ENCODE measurements at regions not wholly inside any gene's neighbourhood (a gene's known extent, or its start where the extent isn't known, plus 50 kb on each side); places are given as distances from the start of the nearest gene placed in this dataset.

GRCh38 chr3:164879201-164879600 is 199.1 kb downstream of the SI start:
- POLR2A ChIA-PET, result no interaction called here
- no peak overlapping the region for H2AFZ ChIP-seq (ENCODE audit: low read depth)

DNA sequence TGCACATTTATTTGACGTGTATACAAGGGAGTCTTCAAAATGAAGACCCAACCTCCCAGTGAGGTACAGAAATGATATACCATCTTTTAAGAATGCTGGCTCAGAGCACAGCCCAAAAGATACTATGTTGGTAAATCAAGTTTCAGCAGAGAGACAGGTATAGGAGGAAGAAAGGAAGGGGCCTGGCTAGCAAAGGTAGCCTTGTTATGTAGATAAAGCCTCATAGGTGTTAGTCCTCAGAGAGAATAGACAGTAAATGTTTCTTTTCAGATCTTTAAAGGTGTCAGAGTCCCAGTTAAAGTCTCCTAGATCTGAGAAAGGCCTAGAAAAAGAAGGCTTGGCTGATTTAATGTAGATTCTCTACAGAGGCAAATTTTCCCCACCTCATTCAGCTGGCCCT is 213.8 kb downstream of the SI start:
- Histone ChIP-seq H3K4me2 (no peak overlapping the region), H4K20me1 (ENCODE audit: insufficient read depth) (no peaks in the 10 kb centered on the region), H3K4me1 (ENCODE audit: control insufficient read depth in 1 of 2, insufficient read depth in 2 of 2, low read depth in 1 of 2, low read length in 1 of 2) (no peaks in the 10 kb centered on the region), H3K27ac (ENCODE audit: low read depth in 2 of 2, low read length in 1 of 2) (no peak overlapping the region), H2AFZ (ENCODE audit: low read depth) (no peak overlapping the region), H3K9me2 (no peaks in the 10 kb centered on the region), H3K9ac (no peak overlapping the region), H3K9me3 (no peaks in the 10 kb centered on the region), H3F3A (replicated peaks; ENCODE audit: insufficient read depth) (no peaks in the 10 kb centered on the region), H3K79me2 (ENCODE audit: insufficient read depth) (no peaks in the 10 kb centered on the region), H3K27me3 (ENCODE audit: insufficient read depth) (no peaks in the 10 kb centered on the region), H3K36me3 (replicated peaks in 1 of 2; ENCODE audit: control insufficient read depth in 1 of 2, insufficient read depth in 2 of 2, low read length in 1 of 2) (no peaks in the 10 kb centered on the region), H3K4me3 (ENCODE audit: low read depth in 2 of 2, low read length in 1 of 2) (no peak overlapping the region)
- WGBS (ENCODE audit: low lambda C conversion rate), result 13% methylated on average over 1 of the region's 1 CpG
- TF ChIP-seq FOSL2 (IDR thresholded peaks at IDR 0.05; ENCODE audit: borderline replicate concordance, low read depth), result no peak
- TF ChIP-seq MXI1 (IDR thresholded peaks at IDR 0.05; ENCODE audit: low read depth, low read length), result no peak
- no peak for TF ChIP-seq MEF2A (IDR thresholded peaks at IDR 0.05; ENCODE audit: borderline replicate concordance, low read depth)
- no peak for TF ChIP-seq GABPA (IDR thresholded peaks at IDR 0.05; ENCODE audit: low read depth)
- no peak for TF ChIP-seq CHD2 (IDR thresholded peaks at IDR 0.05; ENCODE audit: low read length, partially characterized antibody)
- no peak for TF ChIP-seq SIN3A (IDR thresholded peaks at IDR 0.05; ENCODE audit: borderline replicate concordance, low read depth, low read length)
- DNase-seq, result no peak
- CTCF ChIA-PET, result no interaction called here
- POLR2A ChIA-PET, result no interaction called here

More at GRCh38 chr3:164879201-164879600, 199.1 kb downstream of the SI start:
- no peak overlapping the region for H3K4me2 ChIP-seq
- H3K9me3 ChIP-seq, result no peaks in the 10 kb centered on the region
- no peaks in the 10 kb centered on the region for H3K36me3 ChIP-seq (replicated peaks in 1 of 2; ENCODE audit: control insufficient read depth in 1 of 2, insufficient read depth in 2 of 2, low read length in 1 of 2)
- H3K27ac ChIP-seq (ENCODE audit: low read depth in 2 of 2, low read length in 1 of 2), result no peak overlapping the region
- H3K4me1 ChIP-seq (ENCODE audit: control insufficient read depth in 1 of 2, insufficient read depth in 2 of 2, low read depth in 1 of 2, low read length in 1 of 2), result no peaks in the 10 kb centered on the region
- WGBS (ENCODE audit: low lambda C conversion rate), result 57% methylated on average over 4 of the region's 4 CpGs
- CTCF ChIA-PET, result no interaction called here
- H3K9ac ChIP-seq, result no peak overlapping the region
- H3K4me3 ChIP-seq (ENCODE audit: low read depth in 2 of 2, low read length in 1 of 2), result no peak overlapping the region
- no peaks in the 10 kb centered on the region for H3K9me2 ChIP-seq
- H3K27me3 ChIP-seq (ENCODE audit: insufficient read depth), result no peaks in the 10 kb centered on the region
- no peaks in the 10 kb centered on the region for H3K79me2 ChIP-seq (ENCODE audit: insufficient read depth)
- H3F3A ChIP-seq (replicated peaks; ENCODE audit: insufficient read depth), result no peaks in the 10 kb centered on the region
- H4K20me1 ChIP-seq (ENCODE audit: insufficient read depth), result no peaks in the 10 kb centered on the region
- TF ChIP-seq MEF2A (IDR thresholded peaks at IDR 0.05; ENCODE audit: borderline replicate concordance, low read depth) (no peak), FOXJ3 (CRISPR knock-in tag; IDR thresholded peaks at IDR 0.05) (no peak), EP300 (IDR thresholded peaks at IDR 0.05; ENCODE audit: borderline replicate concordance in 1 of 2, low read depth in 1 of 2, low read length in 1 of 2) (no peak)
- no peak for DNase-seq

GRCh38 chr3:164852866-164853265 is 225.4 kb downstream of the SI start:
- ChIA-PET CTCF (no interaction called here), POLR2A (no interaction called here)
- TF ChIP-seq SMC3 (IDR thresholded peaks at IDR 0.05; ENCODE audit: low read depth, low read length) (no peak), CTCF (IDR thresholded peaks at IDR 0.05) (no peak), EZH2phosphoT487 (IDR thresholded peaks at IDR 0.05; ENCODE audit: borderline replicate concordance, low read depth) (no peak), TCF12 (IDR thresholded peaks at IDR 0.05) (no peak)
- Histone ChIP-seq H3K36me3 (replicated peaks in 1 of 2; ENCODE audit: control insufficient read depth in 1 of 2, insufficient read depth in 2 of 2, low read length in 1 of 2) (no peaks in the 10 kb centered on the region), H4K20me1 (ENCODE audit: insufficient read depth) (no peaks in the 10 kb centered on the region), H3K79me2 (ENCODE audit: insufficient read depth) (no peaks in the 10 kb centered on the region), H3K4me1 (ENCODE audit: control insufficient read depth in 1 of 2, insufficient read depth in 2 of 2, low read depth in 1 of 2, low read length in 1 of 2) (peaks cover 0 to 4% of the 10 kb centered on the region in 2 experiments; a peak in 2 of 4 replicates), H3K9me3 (no peaks in the 10 kb centered on the region), H3K9me2 (no peaks in the 10 kb centered on the region), H3K27ac (ENCODE audit: low read depth in 2 of 2, low read length in 1 of 2) (no peak overlapping the region), H3K9ac (no peak overlapping the region), H3F3A (replicated peaks; ENCODE audit: insufficient read depth) (no peaks in the 10 kb centered on the region), H2AFZ (ENCODE audit: low read depth) (no peak overlapping the region), H3K27me3 (ENCODE audit: insufficient read depth) (no peaks in the 10 kb centered on the region), H3K4me2 (no peak overlapping the region), H3K4me3 (ENCODE audit: low read depth in 2 of 2, low read length in 1 of 2) (no peak overlapping the region)
- DNase-seq, result no peak
- WGBS (ENCODE audit: low lambda C conversion rate), result 4% methylated on average over 1 of the region's 1 CpG

Data from SK-N-SH (cell line).